ENCODE measurements at regions not wholly inside any gene's neighbourhood (a gene's known extent, or its start where the extent isn't known, plus 50 kb on each side); places are given as distances from the start of the nearest gene placed in this dataset.

DNA sequence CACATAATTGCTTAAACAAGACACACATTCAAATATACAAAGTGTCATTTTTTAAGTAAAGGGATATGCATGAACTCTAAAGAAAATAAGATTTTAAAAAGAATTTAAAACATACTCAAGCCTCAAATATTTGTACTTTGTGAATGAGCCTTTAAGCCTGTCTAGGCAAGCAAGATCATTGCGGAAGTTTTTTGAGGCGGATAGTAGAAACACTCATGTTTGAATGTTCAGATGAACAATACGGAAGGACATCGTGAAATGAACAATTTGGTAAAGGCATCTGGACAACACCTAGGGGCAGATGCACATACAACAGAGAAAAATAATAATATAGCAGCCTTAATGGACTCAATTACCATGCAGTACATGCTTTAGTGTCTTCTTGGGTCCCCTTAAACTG, 928.9 kb downstream of the TFAP2A start:
- no peak overlapping the region for H3K4me3 ChIP-seq (ENCODE audit: low read depth, low read length)
- TF ChIP-seq, protein P1, sequence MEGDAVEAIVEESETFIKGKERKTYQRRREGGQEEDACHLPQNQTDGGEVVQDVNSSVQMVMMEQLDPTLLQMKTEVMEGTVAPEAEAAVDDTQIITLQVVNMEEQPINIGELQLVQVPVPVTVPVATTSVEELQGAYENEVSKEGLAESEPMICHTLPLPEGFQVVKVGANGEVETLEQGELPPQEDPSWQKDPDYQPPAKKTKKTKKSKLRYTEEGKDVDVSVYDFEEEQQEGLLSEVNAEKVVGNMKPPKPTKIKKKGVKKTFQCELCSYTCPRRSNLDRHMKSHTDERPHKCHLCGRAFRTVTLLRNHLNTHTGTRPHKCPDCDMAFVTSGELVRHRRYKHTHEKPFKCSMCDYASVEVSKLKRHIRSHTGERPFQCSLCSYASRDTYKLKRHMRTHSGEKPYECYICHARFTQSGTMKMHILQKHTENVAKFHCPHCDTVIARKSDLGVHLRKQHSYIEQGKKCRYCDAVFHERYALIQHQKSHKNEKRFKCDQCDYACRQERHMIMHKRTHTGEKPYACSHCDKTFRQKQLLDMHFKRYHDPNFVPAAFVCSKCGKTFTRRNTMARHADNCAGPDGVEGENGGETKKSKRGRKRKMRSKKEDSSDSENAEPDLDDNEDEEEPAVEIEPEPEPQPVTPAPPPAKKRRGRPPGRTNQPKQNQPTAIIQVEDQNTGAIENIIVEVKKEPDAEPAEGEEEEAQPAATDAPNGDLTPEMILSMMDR (IDR thresholded peaks at IDR 0.05; ENCODE audit: low read depth, low read length, missing control alignments): no peak
- in situ Hi-C loops (cut with HindIII; ENCODE audit: low sequenced_read_pairs): no loop called here
- no peak for DNase-seq (ENCODE audit: low read depth)

DNA sequence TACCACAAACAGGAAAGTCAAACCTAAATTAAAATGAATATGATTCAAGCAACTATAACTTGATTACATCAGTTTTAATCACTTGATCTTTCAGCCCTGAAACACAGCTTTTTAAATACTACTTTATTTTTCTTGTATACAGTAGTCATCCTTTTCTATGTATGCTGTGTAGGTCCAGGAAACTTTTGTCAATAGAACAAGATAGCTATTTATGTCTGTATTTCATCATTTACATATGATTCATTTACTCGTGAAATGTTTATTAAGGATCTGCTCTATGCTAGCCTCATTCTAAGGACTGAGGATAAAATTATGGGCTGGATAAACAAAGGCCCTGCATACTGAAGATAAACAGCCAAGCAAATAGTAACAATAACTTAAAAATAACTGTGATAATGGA, 930.2 kb downstream of the TFAP2A start:
- TF ChIP-seq, protein P1 (IDR thresholded peaks at IDR 0.05; ENCODE audit: low read depth, low read length, missing control alignments): no peak
- in situ Hi-C loops (cut with HindIII; ENCODE audit: low sequenced_read_pairs): no loop called here
- no peak overlapping the region for H3K4me3 ChIP-seq (ENCODE audit: low read depth, low read length)
- DNase-seq (ENCODE audit: low read depth): no peak

DNA sequence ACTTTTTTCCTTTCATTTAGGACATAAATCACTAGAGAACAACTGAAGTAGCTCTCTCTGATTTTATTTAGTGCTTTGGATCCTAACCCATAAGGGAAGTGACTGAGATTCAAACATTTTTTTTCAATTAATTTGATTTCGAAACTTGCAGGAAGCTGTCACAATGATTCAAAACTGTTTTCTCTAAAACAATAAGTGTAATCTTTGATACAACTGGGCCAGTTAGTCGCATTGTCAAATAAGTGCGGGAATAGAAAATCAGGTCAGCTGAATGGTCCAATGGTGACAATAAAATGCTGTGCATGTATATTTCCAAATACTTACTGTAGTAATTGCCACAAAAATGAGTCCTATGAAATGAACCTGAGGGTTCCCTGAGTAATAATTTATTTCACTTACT, 930.8 kb downstream of the TFAP2A start:
- TF ChIP-seq, protein P1 (IDR thresholded peaks at IDR 0.05; ENCODE audit: low read depth, low read length, missing control alignments): no peak
- in situ Hi-C loops (cut with HindIII; ENCODE audit: low sequenced_read_pairs): no loop called here
- no peak for DNase-seq (ENCODE audit: low read depth)
- no peak overlapping the region for H3K4me3 ChIP-seq (ENCODE audit: low read depth, low read length)

DNA sequence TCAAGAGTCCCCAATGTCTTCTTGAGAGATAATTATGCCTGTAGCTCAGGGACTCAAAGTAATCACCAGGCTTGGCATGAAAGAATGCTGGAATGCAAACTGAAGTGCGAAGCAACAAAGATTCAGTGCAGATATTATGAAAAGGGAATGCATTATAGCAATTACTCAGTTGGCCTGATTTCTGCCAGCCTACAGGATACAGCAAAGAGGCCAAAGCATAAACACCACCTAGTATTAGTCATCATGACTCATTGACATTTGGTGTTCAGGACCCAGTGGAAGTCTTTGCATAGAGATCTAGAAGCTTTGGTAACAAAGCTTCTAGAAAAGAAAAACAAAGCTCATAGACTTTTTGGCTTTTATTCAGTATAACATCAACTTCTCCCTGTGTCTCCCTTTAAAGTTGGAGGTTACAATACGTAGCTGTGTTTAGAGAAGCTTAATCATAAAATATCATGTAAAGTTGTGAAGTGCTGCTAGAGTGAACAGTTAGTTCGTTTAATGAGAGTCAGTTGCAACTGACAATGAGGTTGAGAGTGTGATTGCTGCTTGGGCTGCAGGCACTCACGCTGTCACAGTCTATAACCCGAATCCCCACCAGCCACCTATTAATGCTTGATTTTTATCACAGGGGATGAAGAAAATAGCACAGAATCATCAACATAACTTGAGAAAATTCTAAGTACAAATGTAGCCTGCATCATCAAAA, 932.7 kb downstream of the TFAP2A start:
- TF ChIP-seq, protein P1 (IDR thresholded peaks at IDR 0.05; ENCODE audit: low read depth, low read length, missing control alignments): no peak
- in situ Hi-C loops (cut with HindIII; ENCODE audit: low sequenced_read_pairs): no loop called here
- H3K4me3 ChIP-seq (ENCODE audit: low read depth, low read length): no peak overlapping the region
- DNase-seq (ENCODE audit: low read depth): peak; percentile 86

- H3K4me3 ChIP-seq (ENCODE audit: low read depth, low read length): no peak overlapping the region
- in situ Hi-C loops (cut with HindIII; ENCODE audit: low sequenced_read_pairs): no loop called here
Observed at GRCh38 chr6:9481292-9482029, 933.4 kb downstream of the TFAP2A start.

GRCh38 chr6:9468277-9468676, 946.6 kb downstream of the TFAP2A start:
- TF ChIP-seq, protein P1 (IDR thresholded peaks at IDR 0.05; ENCODE audit: low read depth, low read length, missing control alignments): no peak
- no peak overlapping the region for H3K4me3 ChIP-seq (ENCODE audit: low read depth, low read length)
- in situ Hi-C loops (cut with HindIII; ENCODE audit: low sequenced_read_pairs): no loop called here
- no peak for DNase-seq (ENCODE audit: low read depth)

More at GRCh38 chr6:9481292-9482029, 933.4 kb downstream of the TFAP2A start:
- TF ChIP-seq, protein P1 (IDR thresholded peaks at IDR 0.05; ENCODE audit: low read depth, low read length, missing control alignments): no peak
- no peak for DNase-seq (ENCODE audit: low read depth)
